HEK293 (cell line): ENCODE measurements at regions not wholly inside any gene's neighbourhood (a gene's known extent, or its start where the extent isn't known, plus 50 kb on each side); places are given as distances from the start of the nearest gene placed in this dataset.

Experiments used
- CTCF ChIA-PET: fragments of 350-600 bp; formaldehyde crosslinking; extraction: SDS; loops from one replicate; lab custom pipeline; 2021; ENCODE audit warnings: antibody characterized with exemption; lab: Yijun Ruan, JAX
- POLR2A ChIA-PET: fragments of 300-600 bp; formaldehyde crosslinking; extraction: SDS; loops from one replicate; lab custom pipeline; 2020; ENCODE audit warnings: antibody characterized with exemption, inconsistent platforms; lab: Yijun Ruan, JAX
- H3K27ac ChIP-seq: fragments of 200-500 bp; sonication (Bioruptor generic); 2 replicates; pipeline ENCODE4 v1.5.1; 2014; ENCODE audit warnings: low read depth, low read length, control low read depth, inconsistent platforms; ENCODE audit errors: extremely low read depth
- H3K36me3 ChIP-seq, 2 experiments: fragments of 200-500 bp in 1 of 2; sonication (Bioruptor generic) in 1 of 2; 1 replicate in 1 of 2; 2 replicates in 1 of 2; pipeline ENCODE4 v1.5.1; 2014 to 2017; ENCODE audit warnings: inconsistent platforms in 2 of 2, low read length in 2 of 2; ENCODE audit not compliant: control insufficient read depth in 2 of 2, insufficient read depth in 1 of 2
- H3K4me1 ChIP-seq: fragments of 200-500 bp; sonication (Bioruptor generic); 2 replicates; pipeline ENCODE4 v1.5.1; 2014; ENCODE audit warnings: mild to moderate bottlenecking, low read length, inconsistent platforms; ENCODE audit not compliant: control insufficient read depth, insufficient read depth
- H3K4me3 ChIP-seq: 2 replicates; pipeline ENCODE4 v1.5.1; 2011; ENCODE audit warnings: low read depth, mild to moderate bottlenecking, control low read depth, low read length, moderate library complexity
- H3K9me3 ChIP-seq: fragments of 200-500 bp; sonication (Bioruptor generic); 2 replicates; pipeline ENCODE4 v1.5.1; 2014; ENCODE audit warnings: low read depth, low read length, inconsistent platforms; ENCODE audit not compliant: control insufficient read depth, insufficient read depth
- AEBP2 ChIP-seq: fragments of 450-650 bp; formaldehyde crosslinking; IDR thresholded peaks from 2 replicates; pipeline ENCODE4 v1.5.1; 2016; ENCODE audit warnings: missing biosample characterization, missing genetic modification characterization, borderline replicate concordance
- BCL6B ChIP-seq: fragments of 450-650 bp; formaldehyde crosslinking; IDR thresholded peaks from 2 replicates; pipeline ENCODE4 v1.5.1; 2017; ENCODE audit warnings: missing biosample characterization, missing genetic modification characterization
- TCF7L2 ChIP-seq: IDR thresholded peaks from 2 replicates; pipeline ENCODE4 v1.6.1; 2011; ENCODE audit warnings: low read depth, mild to moderate bottlenecking, inconsistent platforms, low read length, moderate library complexity, borderline replicate concordance
- ZNF114 ChIP-seq: fragments of 450-650 bp; formaldehyde crosslinking; IDR thresholded peaks from 2 replicates; pipeline ENCODE4 v1.5.0; 2017; ENCODE audit warnings: missing biosample characterization, missing genetic modification characterization
- ZNF121 ChIP-seq: fragments of 450-650 bp; formaldehyde crosslinking; IDR thresholded peaks from 2 replicates; pipeline ENCODE4 v1.5.1; 2016; ENCODE audit warnings: missing biosample characterization, missing genetic modification characterization
- ZNF174 ChIP-seq: fragments of 450-650 bp; formaldehyde crosslinking; IDR thresholded peaks from 2 replicates; pipeline ENCODE4 v1.5.0; 2017; ENCODE audit warnings: missing biosample characterization, mild to moderate bottlenecking, missing genetic modification characterization
- ZNF239 ChIP-seq: fragments of 450-650 bp; formaldehyde crosslinking; IDR thresholded peaks from 2 replicates; pipeline ENCODE4 v1.5.1; 2016; ENCODE audit warnings: missing biosample characterization, missing genetic modification characterization
- ZNF26 ChIP-seq: fragments of 450-650 bp; formaldehyde crosslinking; IDR thresholded peaks from 2 replicates; pipeline ENCODE4 v1.5.1; 2016; ENCODE audit warnings: missing biosample characterization, missing genetic modification characterization
- ZNF274 ChIP-seq, 2 experiments: fragments of 200-500 bp in 1 of 2; fragments of 450-650 bp in 1 of 2; sonication (Bioruptor generic) in 1 of 2; formaldehyde crosslinking in 1 of 2; IDR thresholded peaks; 2 replicates each; pipeline versions ENCODE4 v1.5.1 to v1.6.1; 2014 to 2016; ENCODE audit warnings: borderline replicate concordance in 1 of 2, inconsistent platforms in 1 of 2, low read length in 1 of 2, missing biosample characterization in 1 of 2, missing genetic modification characterization in 1 of 2
- ZNF280D ChIP-seq: fragments of 450-650 bp; formaldehyde crosslinking; IDR thresholded peaks from 2 replicates; pipeline ENCODE4 v1.5.1; 2016; ENCODE audit warnings: missing biosample characterization, missing genetic modification characterization
- ZNF362 ChIP-seq: fragments of 450-650 bp; formaldehyde crosslinking; IDR thresholded peaks from 2 replicates; pipeline ENCODE4 v1.5.1; 2016; ENCODE audit warnings: missing biosample characterization, missing genetic modification characterization
- ZNF433 ChIP-seq: fragments of 450-650 bp; formaldehyde crosslinking; IDR thresholded peaks from 2 replicates; pipeline ENCODE4 v1.5.1; 2016; ENCODE audit warnings: missing biosample characterization, missing genetic modification characterization, low read depth
- ZNF521 ChIP-seq: fragments of 450-650 bp; formaldehyde crosslinking; IDR thresholded peaks from 2 replicates; pipeline ENCODE4 v1.5.1; 2017; ENCODE audit warnings: missing biosample characterization, mild to moderate bottlenecking, missing genetic modification characterization
- ZNF580 ChIP-seq: fragments of 450-650 bp; formaldehyde crosslinking; IDR thresholded peaks from 2 replicates; pipeline ENCODE4 v1.5.1; 2016; ENCODE audit warnings: missing biosample characterization, missing genetic modification characterization
- ZNF660 ChIP-seq: fragments of 450-650 bp; IDR thresholded peaks from 2 replicates; pipeline ENCODE4 v1.5.1; 2018; ENCODE audit warnings: missing biosample characterization, mild to moderate bottlenecking, missing genetic modification characterization
- ZNF701 ChIP-seq: fragments of 450-650 bp; formaldehyde crosslinking; IDR thresholded peaks from 2 replicates; pipeline ENCODE4 v1.5.1; 2016; ENCODE audit warnings: missing biosample characterization, missing genetic modification characterization
- ZNF704 ChIP-seq: fragments of 450-650 bp; formaldehyde crosslinking; IDR thresholded peaks from 2 replicates; pipeline ENCODE4 v1.5.1; 2016; ENCODE audit warnings: missing biosample characterization, missing genetic modification characterization
- ZNF830 ChIP-seq: fragments of 450-650 bp; IDR thresholded peaks from 2 replicates; pipeline ENCODE4 v1.5.0; 2018; ENCODE audit warnings: missing biosample characterization, missing genetic modification characterization, low read depth, mild to moderate bottlenecking, moderate library complexity
- ZSCAN5A ChIP-seq: fragments of 450-650 bp; formaldehyde crosslinking; IDR thresholded peaks from 2 replicates; pipeline ENCODE4 v1.5.1; 2016; ENCODE audit warnings: missing biosample characterization, missing genetic modification characterization

GRCh38 chr7:156180451-156181229 lies 368.4 kb upstream of the SHH start (continued):
- TF ChIP-seq BCL6B (tag by site-specific recombination), result no peak
- TF ChIP-seq ZNF274 (IDR thresholded peaks at IDR 0.05; ENCODE audit: low read length), result no peak
- TF ChIP-seq ZNF274 (tag by site-specific recombination; IDR thresholded peaks at IDR 0.05; ENCODE audit: borderline replicate concordance), result no peak
- TF ChIP-seq TCF7L2, result no peak
- TF ChIP-seq ZNF362, result no peak
- TF ChIP-seq ZNF521 (tag by site-specific recombination), result no peak

- no peak overlapping the region for H3K4me3 ChIP-seq
- no peaks in the 10 kb centered on the region for H3K4me1 ChIP-seq
- H3K9me3 ChIP-seq, result no peaks in the 10 kb centered on the region
- POLR2A ChIA-PET, result no interaction called here
- H3K36me3 ChIP-seq, result no peaks in the 10 kb centered on the region
- TF ChIP-seq ZSCAN5A (no peak), ZNF433 (tag by site-specific recombination) (no peak), AEBP2 (tag by site-specific recombination) (no peak), ZNF830 (tag by site-specific recombination) (no peak), ZNF114 (tag by site-specific recombination) (no peak), ZNF26 (tag by site-specific recombination) (no peak)
- no peak overlapping the region for H3K27ac ChIP-seq
- CTCF ChIA-PET, result no interaction called here
These were observed 367.7 kb upstream of the SHH start for GRCh38 chr7:156179872-156180390.

GRCh38 chr7:156178857-156179256 lies 366.6 kb upstream of the SHH start:
- H3K4me3 ChIP-seq, result no peak overlapping the region
- H3K36me3 ChIP-seq, result no peaks in the 10 kb centered on the region
- H3K9me3 ChIP-seq, result no peaks in the 10 kb centered on the region
- H3K27ac ChIP-seq, result no peak overlapping the region
- ChIA-PET CTCF (no interaction called here), POLR2A (no interaction called here)
- H3K4me1 ChIP-seq, result no peaks in the 10 kb centered on the region
- TF ChIP-seq ZNF701, result no peak
- no peak for TF ChIP-seq ZNF660 (tag by site-specific recombination)
- TF ChIP-seq ZNF280D (tag by site-specific recombination), result no peak
- TF ChIP-seq ZNF580 (tag by site-specific recombination), result no peak
- no peak for TF ChIP-seq ZNF121
- TF ChIP-seq ZNF704, result no peak
- no peak for TF ChIP-seq ZNF174
- TF ChIP-seq ZNF239 (tag by site-specific recombination), result no peak
